ENCODE measurements at regions not wholly inside any gene's neighbourhood (a gene's known extent, or its start where the extent isn't known, plus 50 kb on each side); places are given as distances from the start of the nearest gene placed in this dataset.

DNA sequence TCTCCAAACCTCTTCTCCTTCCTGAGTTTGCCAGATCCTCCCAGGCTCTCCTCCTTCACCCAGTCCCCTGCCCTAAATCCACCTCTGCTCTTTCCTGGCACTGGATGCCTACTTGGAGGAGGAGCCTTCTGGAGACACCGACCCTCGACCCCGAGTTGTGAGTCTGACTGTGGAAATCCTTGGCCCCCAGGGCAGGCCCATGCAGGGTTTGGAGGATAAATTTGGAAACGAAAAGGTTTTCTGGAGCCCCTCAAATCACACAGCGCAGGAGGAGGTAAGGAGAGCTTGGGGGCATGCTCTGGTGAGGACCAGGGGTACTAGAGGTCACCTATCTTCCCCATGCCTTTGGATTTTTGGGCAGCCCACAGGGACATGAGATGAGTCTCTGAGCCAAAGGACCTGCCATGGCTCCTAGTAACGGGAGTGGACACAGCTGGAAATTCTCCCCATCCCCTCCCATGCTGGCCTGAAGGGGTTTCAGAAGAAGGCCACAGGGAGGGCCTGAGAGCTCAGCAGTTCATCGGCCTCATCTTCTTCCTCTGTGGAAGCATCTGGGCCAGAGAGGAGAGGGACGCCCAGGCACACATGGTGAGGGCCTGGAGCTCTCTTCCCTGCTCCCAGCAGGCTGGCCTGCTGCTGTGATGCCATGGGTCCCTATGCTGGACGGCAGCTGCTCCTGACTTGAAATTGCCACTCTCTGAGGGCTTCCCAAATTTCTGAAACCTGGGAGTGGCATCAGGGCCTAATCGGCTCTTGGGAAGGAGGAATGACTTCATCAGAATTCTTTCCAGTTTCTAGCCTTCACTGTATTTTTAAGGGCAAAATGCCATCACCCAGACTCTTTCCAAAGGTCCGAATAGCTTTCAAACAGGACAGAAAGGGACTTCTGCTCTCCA is 68.6 kb upstream of the ITGA11 start:
- TF ChIP-seq, protein P1, sequence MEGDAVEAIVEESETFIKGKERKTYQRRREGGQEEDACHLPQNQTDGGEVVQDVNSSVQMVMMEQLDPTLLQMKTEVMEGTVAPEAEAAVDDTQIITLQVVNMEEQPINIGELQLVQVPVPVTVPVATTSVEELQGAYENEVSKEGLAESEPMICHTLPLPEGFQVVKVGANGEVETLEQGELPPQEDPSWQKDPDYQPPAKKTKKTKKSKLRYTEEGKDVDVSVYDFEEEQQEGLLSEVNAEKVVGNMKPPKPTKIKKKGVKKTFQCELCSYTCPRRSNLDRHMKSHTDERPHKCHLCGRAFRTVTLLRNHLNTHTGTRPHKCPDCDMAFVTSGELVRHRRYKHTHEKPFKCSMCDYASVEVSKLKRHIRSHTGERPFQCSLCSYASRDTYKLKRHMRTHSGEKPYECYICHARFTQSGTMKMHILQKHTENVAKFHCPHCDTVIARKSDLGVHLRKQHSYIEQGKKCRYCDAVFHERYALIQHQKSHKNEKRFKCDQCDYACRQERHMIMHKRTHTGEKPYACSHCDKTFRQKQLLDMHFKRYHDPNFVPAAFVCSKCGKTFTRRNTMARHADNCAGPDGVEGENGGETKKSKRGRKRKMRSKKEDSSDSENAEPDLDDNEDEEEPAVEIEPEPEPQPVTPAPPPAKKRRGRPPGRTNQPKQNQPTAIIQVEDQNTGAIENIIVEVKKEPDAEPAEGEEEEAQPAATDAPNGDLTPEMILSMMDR (conservative IDR thresholded peaks at IDR 0.05; ENCODE audit: low read depth in 2 of 2) = no peak
- TF ChIP-seq ZNF114 (CRISPR knock-in tag; IDR thresholded peaks at IDR 0.05) (no peak), POLR2AphosphoS5 (IDR thresholded peaks at IDR 0.05; ENCODE audit: low read depth) (no peak), EZH2 (IDR thresholded peaks at IDR 0.05; ENCODE audit: low read depth, unreplicated experiment) (no peak), CREB1 (CRISPR knock-in tag; IDR thresholded peaks at IDR 0.05; ENCODE audit: low read depth) (no peak)
- TF ChIP-seq, protein P2, sequence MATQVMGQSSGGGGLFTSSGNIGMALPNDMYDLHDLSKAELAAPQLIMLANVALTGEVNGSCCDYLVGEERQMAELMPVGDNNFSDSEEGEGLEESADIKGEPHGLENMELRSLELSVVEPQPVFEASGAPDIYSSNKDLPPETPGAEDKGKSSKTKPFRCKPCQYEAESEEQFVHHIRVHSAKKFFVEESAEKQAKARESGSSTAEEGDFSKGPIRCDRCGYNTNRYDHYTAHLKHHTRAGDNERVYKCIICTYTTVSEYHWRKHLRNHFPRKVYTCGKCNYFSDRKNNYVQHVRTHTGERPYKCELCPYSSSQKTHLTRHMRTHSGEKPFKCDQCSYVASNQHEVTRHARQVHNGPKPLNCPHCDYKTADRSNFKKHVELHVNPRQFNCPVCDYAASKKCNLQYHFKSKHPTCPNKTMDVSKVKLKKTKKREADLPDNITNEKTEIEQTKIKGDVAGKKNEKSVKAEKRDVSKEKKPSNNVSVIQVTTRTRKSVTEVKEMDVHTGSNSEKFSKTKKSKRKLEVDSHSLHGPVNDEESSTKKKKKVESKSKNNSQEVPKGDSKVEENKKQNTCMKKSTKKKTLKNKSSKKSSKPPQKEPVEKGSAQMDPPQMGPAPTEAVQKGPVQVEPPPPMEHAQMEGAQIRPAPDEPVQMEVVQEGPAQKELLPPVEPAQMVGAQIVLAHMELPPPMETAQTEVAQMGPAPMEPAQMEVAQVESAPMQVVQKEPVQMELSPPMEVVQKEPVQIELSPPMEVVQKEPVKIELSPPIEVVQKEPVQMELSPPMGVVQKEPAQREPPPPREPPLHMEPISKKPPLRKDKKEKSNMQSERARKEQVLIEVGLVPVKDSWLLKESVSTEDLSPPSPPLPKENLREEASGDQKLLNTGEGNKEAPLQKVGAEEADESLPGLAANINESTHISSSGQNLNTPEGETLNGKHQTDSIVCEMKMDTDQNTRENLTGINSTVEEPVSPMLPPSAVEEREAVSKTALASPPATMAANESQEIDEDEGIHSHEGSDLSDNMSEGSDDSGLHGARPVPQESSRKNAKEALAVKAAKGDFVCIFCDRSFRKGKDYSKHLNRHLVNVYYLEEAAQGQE (IDR thresholded peaks at IDR 0.05; ENCODE audit: unreplicated experiment) = no peak
